DND-41 (cell line): ENCODE measurements at regions not wholly inside any gene's neighbourhood (a gene's known extent, or its start where the extent isn't known, plus 50 kb on each side); places are given as distances from the start of the nearest gene placed in this dataset.

ENCODE experiments used
- CTCF ChIP-seq: IDR thresholded peaks from 2 replicates; pipeline ENCODE4 v1.5.1; 2012; ENCODE audit warnings: borderline replicate concordance, low read length, moderate library complexity, mild to moderate bottlenecking; ENCODE audit not compliant: poor library complexity, severe bottlenecking; ENCODE audit errors: extremely low read depth
- EZH2 ChIP-seq: IDR thresholded peaks from 3 replicates; pipeline ENCODE4 v1.6.1; 2012; ENCODE audit warnings: borderline replicate concordance, low read depth, mild to moderate bottlenecking, moderate library complexity, low read length, inconsistent platforms; ENCODE audit not compliant: severe bottlenecking

GRCh38 chr4:38226170-38226569 lies 266.0 kb downstream of the PTTG2 start:
- TF ChIP-seq CTCF, result no peak
- no peak for TF ChIP-seq EZH2
